Smooth muscle cell (in vitro differentiated cells): ENCODE measurements at regions not wholly inside any gene's neighbourhood (a gene's known extent, or its start where the extent isn't known, plus 50 kb on each side); places are given as distances from the start of the nearest gene placed in this dataset.

Source experiments
- DNase-seq: peaks from one replicate; lab custom pipeline; 2025; ENCODE audit not compliant: unreplicated experiment; lab: John Stamatoyannopoulos, UW
- H2AFZ ChIP-seq: fragments of 200-600 bp; sonication (generic); 2 replicates; pipeline ENCODE4 v1.6.0; 2016; ENCODE audit warnings: antibody characterized with exemption, low read depth, mild to moderate bottlenecking
- H3F3A ChIP-seq: fragments of 200-600 bp; sonication (generic); 2 replicates; pipeline ENCODE4 v1.6.0; 2017; ENCODE audit warnings: antibody characterized with exemption, low read depth
- H3K27ac ChIP-seq: fragments of 200-600 bp; sonication (generic); 2 replicates; pipeline ENCODE4 v1.5.1; 2016; ENCODE audit warnings: low read depth, mild to moderate bottlenecking
- H3K27me3 ChIP-seq: fragments of 200-600 bp; sonication (generic); 2 replicates; pipeline ENCODE4 v1.6.1; 2016; ENCODE audit warnings: low read depth, mild to moderate bottlenecking
- H3K36me3 ChIP-seq: fragments of 200-600 bp; sonication (generic); 2 replicates; pipeline ENCODE4 v1.5.1; 2016; ENCODE audit warnings: low read depth
- H3K4me1 ChIP-seq: fragments of 200-600 bp; sonication (generic); 2 replicates; pipeline ENCODE4 v1.5.1; 2016; ENCODE audit warnings: low read depth
- H3K4me2 ChIP-seq: fragments of 200-600 bp; sonication (generic); 2 replicates; pipeline ENCODE4 v1.6.0; 2016; ENCODE audit warnings: mild to moderate bottlenecking
- H3K4me3 ChIP-seq: fragments of 200-600 bp; sonication (generic); 2 replicates; pipeline ENCODE4 v1.5.1; 2016; ENCODE audit warnings: mild to moderate bottlenecking
- H3K79me2 ChIP-seq: fragments of 200-600 bp; sonication (generic); 2 replicates; pipeline ENCODE4 v1.6.0; 2016; ENCODE audit warnings: low read depth, mild to moderate bottlenecking
- H3K9ac ChIP-seq: fragments of 200-600 bp; sonication (generic); 2 replicates; pipeline ENCODE4 v1.6.0; 2016; ENCODE audit warnings: low read depth
- H3K9me3 ChIP-seq: fragments of 200-600 bp; sonication (generic); replicated peaks from 2 replicates; pipeline ENCODE4 v1.5.1; 2016; ENCODE audit warnings: low read depth
- H4K20me1 ChIP-seq: fragments of 200-600 bp; sonication (generic); 2 replicates; pipeline ENCODE4 v1.6.0; 2016; ENCODE audit warnings: low read depth
- CTCF ChIP-seq: fragments of 200-600 bp; sonication (generic); IDR thresholded peaks from 2 replicates; pipeline ENCODE4 v1.5.1; 2017; ENCODE audit warnings: borderline replicate concordance, mild to moderate bottlenecking, antibody characterized with exemption; ENCODE audit not compliant: insufficient read depth, poor library complexity, severe bottlenecking
- WGBS: methylation state at CpG from one replicate; pipeline ENCODE4 v1.1.7; 2016; ENCODE audit warnings: low lambda C conversion rate; 5-methylcytosine and 5-hydroxymethylcytosine counted together

GRCh38 chr3:17848102-17848501 lies 105.7 kb upstream of the TBC1D5 start:
- no peaks in the 10 kb centered on the region for H3K9me3 ChIP-seq
- H3K79me2 ChIP-seq: no peaks in the 10 kb centered on the region
- H4K20me1 ChIP-seq: no peaks in the 10 kb centered on the region
- no peak overlapping the region for H3K4me2 ChIP-seq
- no peak overlapping the region for H3K4me3 ChIP-seq
- H3F3A ChIP-seq: no peaks in the 10 kb centered on the region
- no peak overlapping the region for H2AFZ ChIP-seq
- no peaks in the 10 kb centered on the region for H3K36me3 ChIP-seq
- no peak for DNase-seq
- WGBS: 76% methylated on average over 3 of the region's 3 CpGs
- no peak overlapping the region for H3K27ac ChIP-seq
- no peak overlapping the region for H3K9ac ChIP-seq
- H3K27me3 ChIP-seq: no peaks in the 10 kb centered on the region
- peaks cover 3% of the 10 kb centered on the region for H3K4me1 ChIP-seq
- TF ChIP-seq CTCF: no peak

GRCh38 chr3:17847156-17847555 lies 104.7 kb upstream of the TBC1D5 start:
- H2AFZ ChIP-seq: no peak overlapping the region
- no peaks in the 10 kb centered on the region for H3F3A ChIP-seq
- H3K27me3 ChIP-seq: no peaks in the 10 kb centered on the region
- no peak overlapping the region for H3K27ac ChIP-seq
- H3K9me3 ChIP-seq: no peaks in the 10 kb centered on the region
- TF ChIP-seq CTCF: no peak
- H3K4me1 ChIP-seq: peaks cover 3% of the 10 kb centered on the region
- H3K36me3 ChIP-seq: no peaks in the 10 kb centered on the region
- H3K4me2 ChIP-seq: no peak overlapping the region
- DNase-seq: no peak
- H3K79me2 ChIP-seq: no peaks in the 10 kb centered on the region
- H4K20me1 ChIP-seq: no peaks in the 10 kb centered on the region
- 94% methylated on average over 5 of the region's 5 CpGs for WGBS
- no peak overlapping the region for H3K9ac ChIP-seq
- no peak overlapping the region for H3K4me3 ChIP-seq

- Histone ChIP-seq H4K20me1 (no peaks in the 10 kb centered on the region), H3K9ac (no peak overlapping the region), H2AFZ (no peak overlapping the region), H3K4me3 (no peak overlapping the region), H3F3A (no peaks in the 10 kb centered on the region), H3K4me1 (peaks cover 3% of the 10 kb centered on the region), H3K4me2 (no peak overlapping the region), H3K9me3 (no peaks in the 10 kb centered on the region), H3K79me2 (no peaks in the 10 kb centered on the region), H3K36me3 (no peaks in the 10 kb centered on the region), H3K27ac (no peak overlapping the region), H3K27me3 (no peaks in the 10 kb centered on the region)
- no peak for TF ChIP-seq CTCF
- WGBS: 42% methylated on average over 4 of the region's 4 CpGs
- DNase-seq: no peak
These were observed 104.0 kb upstream of the TBC1D5 start for GRCh38 chr3:17846466-17846865.

DNA sequence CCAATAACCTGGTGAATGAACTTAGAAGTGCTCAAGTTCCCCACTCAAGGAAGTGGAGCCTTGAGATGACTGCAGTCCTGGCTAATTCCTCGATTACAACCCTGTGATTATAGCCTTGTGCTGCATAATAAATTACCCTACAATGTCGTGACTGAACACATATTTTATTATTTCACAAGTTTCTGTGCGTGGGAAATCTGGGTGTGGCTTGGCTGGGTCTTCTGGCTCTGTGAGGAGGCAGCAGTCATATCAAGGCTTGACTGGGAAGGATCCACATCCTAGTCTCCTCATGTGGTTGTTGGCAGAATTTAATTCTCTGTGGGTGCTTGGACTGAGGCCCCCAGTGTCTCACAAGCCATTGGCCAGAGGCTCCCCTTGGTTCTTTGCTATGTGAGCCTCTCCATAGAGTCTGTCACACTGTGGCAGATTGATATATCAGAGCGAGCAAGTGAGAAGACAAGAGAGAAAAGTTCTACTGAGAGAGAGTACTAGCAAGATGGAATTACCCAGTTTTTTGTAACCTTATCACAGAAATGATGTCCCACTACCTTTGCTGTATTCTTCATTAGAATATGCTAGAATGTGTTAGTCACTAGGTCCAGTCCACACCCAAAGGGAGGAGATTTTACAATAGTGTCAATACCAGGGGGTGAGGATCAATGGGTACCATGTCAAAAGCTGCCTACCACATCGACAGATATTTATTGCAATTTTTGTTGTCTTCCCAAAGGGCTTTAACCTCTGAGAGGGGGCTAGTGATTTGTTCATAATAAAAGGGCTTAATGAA lies 102.8 kb upstream of the TBC1D5 start:
- Histone ChIP-seq H3K4me2 (no peak overlapping the region), H3K36me3 (no peaks in the 10 kb centered on the region), H3K9ac (no peak overlapping the region), H3K4me3 (no peak overlapping the region), H3K4me1 (peaks cover 3% of the 10 kb centered on the region), H3K27ac (no peak overlapping the region), H3F3A (no peaks in the 10 kb centered on the region), H3K9me3 (no peaks in the 10 kb centered on the region), H3K79me2 (no peaks in the 10 kb centered on the region), H2AFZ (no peak overlapping the region), H3K27me3 (peaks cover 2% of the 10 kb centered on the region), H4K20me1 (no peaks in the 10 kb centered on the region)
- no peak for TF ChIP-seq CTCF
- DNase-seq: no peak
- 76% methylated on average over 5 of the region's 5 CpGs for WGBS
